ENCODE measurements at regions not wholly inside any gene's neighbourhood (a gene's known extent, or its start where the extent isn't known, plus 50 kb on each side); places are given as distances from the start of the nearest gene placed in this dataset.
A peak's percentile ranks its signal among the peaks of the same experiment; 100 is the strongest.

DNA sequence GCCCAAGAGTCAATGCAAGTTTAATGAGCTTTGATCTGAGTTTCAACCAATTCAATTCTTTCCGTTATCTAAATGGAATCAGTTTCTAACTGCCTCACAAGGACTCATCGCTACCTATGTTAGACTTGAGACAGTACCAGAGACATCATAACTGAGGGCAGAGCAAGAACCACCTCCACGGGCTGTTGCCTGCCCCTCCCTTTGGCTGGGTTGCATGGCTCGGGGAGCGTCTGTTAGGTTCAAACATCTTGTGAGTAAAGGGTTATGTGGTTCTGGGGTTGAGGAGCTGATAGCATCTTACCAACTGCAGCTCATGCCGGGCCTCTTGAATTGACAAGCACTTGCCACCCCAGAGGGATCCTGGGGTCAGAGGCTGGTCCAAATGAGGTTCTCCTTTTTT is 457.9 kb downstream of the ENC1 start:
- Histone ChIP-seq H3K4me1 (ENCODE audit: control insufficient read depth, insufficient read depth, low read length) (peaks cover 15% of the 10 kb centered on the region), H3K4me3 (ENCODE audit: low read depth, low read length) (no peak overlapping the region), H3K36me3 (ENCODE audit: control insufficient read depth in 2 of 2, insufficient read depth in 1 of 2, low read length in 2 of 2) (no peaks in the 10 kb centered on the region), H3K27ac (ENCODE audit: extremely low read depth, low read depth, low read length) (no peak overlapping the region), H3K9me3 (ENCODE audit: control insufficient read depth, insufficient read depth, low read depth, low read length) (no peaks in the 10 kb centered on the region)
- TF ChIP-seq ZNF169 (tag by site-specific recombination; IDR thresholded peaks at IDR 0.05) (no peak), ZNF302 (tag by site-specific recombination; IDR thresholded peaks at IDR 0.05; ENCODE audit: low read depth) (no peak), MEIS1 (CRISPR knock-in tag; IDR thresholded peaks at IDR 0.05; ENCODE audit: borderline replicate concordance) (no peak), SCRT2 (tag by site-specific recombination; IDR thresholded peaks at IDR 0.05) (no peak), ZNF37A (tag by site-specific recombination; IDR thresholded peaks at IDR 0.05) (no peak), ZNF341 (tag by site-specific recombination; IDR thresholded peaks at IDR 0.05; ENCODE audit: low read depth) (0 out of 2 replicates have a peak, but pooled peaks have one; percentile 31), ZNF791 (tag by site-specific recombination; IDR thresholded peaks at IDR 0.05) (no peak), ZNF664 (tag by site-specific recombination; IDR thresholded peaks at IDR 0.05) (no peak), ZNF366 (tag by site-specific recombination; conservative IDR thresholded peaks at IDR 0.05) (no peak), ZNF549 (tag by site-specific recombination; IDR thresholded peaks at IDR 0.05) (no peak)
- TF ChIP-seq, protein P1, sequence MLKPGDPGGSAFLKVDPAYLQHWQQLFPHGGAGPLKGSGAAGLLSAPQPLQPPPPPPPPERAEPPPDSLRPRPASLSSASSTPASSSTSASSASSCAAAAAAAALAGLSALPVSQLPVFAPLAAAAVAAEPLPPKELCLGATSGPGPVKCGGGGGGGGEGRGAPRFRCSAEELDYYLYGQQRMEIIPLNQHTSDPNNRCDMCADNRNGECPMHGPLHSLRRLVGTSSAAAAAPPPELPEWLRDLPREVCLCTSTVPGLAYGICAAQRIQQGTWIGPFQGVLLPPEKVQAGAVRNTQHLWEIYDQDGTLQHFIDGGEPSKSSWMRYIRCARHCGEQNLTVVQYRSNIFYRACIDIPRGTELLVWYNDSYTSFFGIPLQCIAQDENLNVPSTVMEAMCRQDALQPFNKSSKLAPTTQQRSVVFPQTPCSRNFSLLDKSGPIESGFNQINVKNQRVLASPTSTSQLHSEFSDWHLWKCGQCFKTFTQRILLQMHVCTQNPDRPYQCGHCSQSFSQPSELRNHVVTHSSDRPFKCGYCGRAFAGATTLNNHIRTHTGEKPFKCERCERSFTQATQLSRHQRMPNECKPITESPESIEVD (tag by site-specific recombination; IDR thresholded peaks at IDR 0.05) = 0 out of 2 replicates have a peak, but pooled peaks have one; percentile 0
- TF ChIP-seq, protein P2, sequence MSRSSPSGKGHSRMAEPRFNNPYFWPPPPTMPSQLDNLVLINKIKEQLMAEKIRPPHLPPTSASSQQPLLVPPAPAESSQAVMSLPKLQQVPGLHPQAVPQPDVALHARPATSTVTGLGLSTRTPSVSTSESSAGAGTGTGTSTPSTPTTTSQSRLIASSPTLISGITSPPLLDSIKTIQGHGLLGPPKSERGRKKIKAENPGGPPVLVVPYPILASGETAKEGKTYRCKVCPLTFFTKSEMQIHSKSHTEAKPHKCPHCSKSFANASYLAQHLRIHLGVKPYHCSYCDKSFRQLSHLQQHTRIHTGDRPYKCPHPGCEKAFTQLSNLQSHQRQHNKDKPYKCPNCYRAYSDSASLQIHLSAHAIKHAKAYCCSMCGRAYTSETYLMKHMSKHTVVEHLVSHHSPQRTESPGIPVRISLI (tag by site-specific recombination; IDR thresholded peaks at IDR 0.05) = 0 out of 2 replicates have a peak, but pooled peaks have one; percentile 22
- ChIA-PET POLR2A (interaction anchor here (0.6 kb wide), 2 partner anchors 61 to 143 kb away, joined by 3 to 4 read pairs; no protein-coding TSS in a partner anchor), CTCF (interaction anchor here (1.6 kb wide), 1 partner anchor 29 kb away, joined by 4 read pairs; no protein-coding TSS in a partner anchor)

DNA sequence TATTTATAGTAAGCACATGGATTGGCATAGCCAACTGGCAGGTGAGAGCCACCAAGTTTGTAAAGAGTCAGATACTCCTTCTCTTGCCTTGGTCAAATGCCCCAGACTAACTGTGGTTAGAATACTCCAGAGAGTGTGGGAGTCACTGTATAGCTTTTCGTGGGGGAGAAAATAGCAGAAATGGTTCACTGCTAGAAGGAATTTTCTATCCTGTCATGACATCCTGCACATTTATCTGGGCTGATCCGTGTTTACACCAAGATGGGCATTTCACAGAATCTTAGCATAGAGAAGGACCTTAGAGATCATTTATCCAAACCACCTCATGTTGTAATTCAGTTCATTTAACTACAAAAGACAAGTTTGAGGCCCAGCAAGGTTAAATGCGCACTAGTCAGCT is 460.8 kb downstream of the ENC1 start:
- H3K27ac ChIP-seq (ENCODE audit: extremely low read depth, low read depth, low read length) = no peak overlapping the region
- H3K4me3 ChIP-seq (ENCODE audit: low read depth, low read length) = no peak overlapping the region
- no peaks in the 10 kb centered on the region for H3K9me3 ChIP-seq (ENCODE audit: control insufficient read depth, insufficient read depth, low read depth, low read length)
- H3K36me3 ChIP-seq (ENCODE audit: control insufficient read depth in 2 of 2, insufficient read depth in 1 of 2, low read length in 2 of 2) = no peaks in the 10 kb centered on the region
- CTCF ChIA-PET = interaction anchor here (0.7 to 1.6 kb wide), 2 partner anchors 9 to 434 kb away, joined by 3 to 4 read pairs; no protein-coding TSS in a partner anchor
- POLR2A ChIA-PET = interaction anchor here (1.0 kb wide), 1 partner anchor 461 kb away, joined by 4 read pairs; the partner anchor contains the start of gene ENC1
- peaks cover 15% of the 10 kb centered on the region for H3K4me1 ChIP-seq (ENCODE audit: control insufficient read depth, insufficient read depth, low read length)
- TF ChIP-seq, protein P3, sequence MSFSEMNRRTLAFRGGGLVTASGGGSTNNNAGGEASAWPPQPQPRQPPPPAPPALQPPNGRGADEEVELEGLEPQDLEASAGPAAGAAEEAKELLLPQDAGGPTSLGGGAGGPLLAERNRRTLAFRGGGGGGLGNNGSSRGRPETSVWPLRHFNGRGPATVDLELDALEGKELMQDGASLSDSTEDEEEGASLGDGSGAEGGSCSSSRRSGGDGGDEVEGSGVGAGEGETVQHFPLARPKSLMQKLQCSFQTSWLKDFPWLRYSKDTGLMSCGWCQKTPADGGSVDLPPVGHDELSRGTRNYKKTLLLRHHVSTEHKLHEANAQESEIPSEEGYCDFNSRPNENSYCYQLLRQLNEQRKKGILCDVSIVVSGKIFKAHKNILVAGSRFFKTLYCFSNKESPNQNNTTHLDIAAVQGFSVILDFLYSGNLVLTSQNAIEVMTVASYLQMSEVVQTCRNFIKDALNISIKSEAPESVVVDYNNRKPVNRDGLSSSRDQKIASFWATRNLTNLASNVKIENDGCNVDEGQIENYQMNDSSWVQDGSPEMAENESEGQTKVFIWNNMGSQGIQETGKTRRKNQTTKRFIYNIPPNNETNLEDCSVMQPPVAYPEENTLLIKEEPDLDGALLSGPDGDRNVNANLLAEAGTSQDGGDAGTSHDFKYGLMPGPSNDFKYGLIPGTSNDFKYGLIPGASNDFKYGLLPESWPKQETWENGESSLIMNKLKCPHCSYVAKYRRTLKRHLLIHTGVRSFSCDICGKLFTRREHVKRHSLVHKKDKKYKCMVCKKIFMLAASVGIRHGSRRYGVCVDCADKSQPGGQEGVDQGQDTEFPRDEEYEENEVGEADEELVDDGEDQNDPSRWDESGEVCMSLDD (tag by site-specific recombination; IDR thresholded peaks at IDR 0.05) = no peak
- TF ChIP-seq SP3 (tag by site-specific recombination; IDR thresholded peaks at IDR 0.05) (no peak), ZNF266 (tag by site-specific recombination; IDR thresholded peaks at IDR 0.05; ENCODE audit: low read depth) (no peak), SALL2 (tag by site-specific recombination; IDR thresholded peaks at IDR 0.05; ENCODE audit: borderline replicate concordance) (no peak), ZNF510 (tag by site-specific recombination; IDR thresholded peaks at IDR 0.05; ENCODE audit: insufficient replicate concordance) (no peak), ZNF112 (tag by site-specific recombination; IDR thresholded peaks at IDR 0.05) (no peak), ZNF24 (tag by site-specific recombination; IDR thresholded peaks at IDR 0.05) (no peak), SP7 (tag by site-specific recombination; IDR thresholded peaks at IDR 0.05) (no peak), ZNF664 (tag by site-specific recombination; IDR thresholded peaks at IDR 0.05) (no peak)
- TF ChIP-seq, protein P4, sequence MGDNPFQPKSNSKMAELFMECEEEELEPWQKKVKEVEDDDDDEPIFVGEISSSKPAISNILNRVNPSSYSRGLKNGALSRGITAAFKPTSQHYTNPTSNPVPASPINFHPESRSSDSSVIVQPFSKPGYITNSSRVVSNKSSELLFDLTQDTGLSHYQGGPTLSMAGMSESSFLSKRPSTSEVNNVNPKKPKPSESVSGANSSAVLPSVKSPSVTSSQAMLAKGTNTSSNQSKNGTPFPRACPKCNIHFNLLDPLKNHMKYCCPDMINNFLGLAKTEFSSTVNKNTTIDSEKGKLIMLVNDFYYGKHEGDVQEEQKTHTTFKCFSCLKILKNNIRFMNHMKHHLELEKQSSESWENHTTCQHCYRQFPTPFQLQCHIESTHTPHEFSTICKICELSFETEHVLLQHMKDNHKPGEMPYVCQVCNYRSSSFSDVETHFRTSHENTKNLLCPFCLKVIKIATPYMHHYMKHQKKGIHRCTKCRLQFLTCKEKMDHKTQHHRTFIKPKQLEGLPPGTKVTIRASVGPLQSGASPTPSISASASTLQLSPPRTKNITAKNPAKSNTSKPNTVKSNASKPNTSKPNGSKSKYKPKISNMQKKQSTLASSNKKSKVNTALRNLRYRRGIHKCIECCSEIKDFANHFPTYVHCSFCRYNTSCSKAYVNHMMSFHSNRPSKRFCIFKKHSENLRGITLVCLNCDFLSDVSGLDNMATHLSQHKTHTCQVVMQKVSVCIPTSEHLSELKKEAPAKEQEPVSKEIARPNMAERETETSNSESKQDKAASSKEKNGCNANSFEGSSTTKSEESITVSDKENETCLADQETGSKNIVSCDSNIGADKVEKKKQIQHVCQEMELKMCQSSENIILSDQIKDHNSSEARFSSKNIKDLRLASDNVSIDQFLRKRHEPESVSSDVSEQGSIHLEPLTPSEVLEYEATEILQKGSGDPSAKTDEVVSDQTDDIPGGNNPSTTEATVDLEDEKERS (tag by site-specific recombination; IDR thresholded peaks at IDR 0.05) = no peak
- TF ChIP-seq, protein P5, sequence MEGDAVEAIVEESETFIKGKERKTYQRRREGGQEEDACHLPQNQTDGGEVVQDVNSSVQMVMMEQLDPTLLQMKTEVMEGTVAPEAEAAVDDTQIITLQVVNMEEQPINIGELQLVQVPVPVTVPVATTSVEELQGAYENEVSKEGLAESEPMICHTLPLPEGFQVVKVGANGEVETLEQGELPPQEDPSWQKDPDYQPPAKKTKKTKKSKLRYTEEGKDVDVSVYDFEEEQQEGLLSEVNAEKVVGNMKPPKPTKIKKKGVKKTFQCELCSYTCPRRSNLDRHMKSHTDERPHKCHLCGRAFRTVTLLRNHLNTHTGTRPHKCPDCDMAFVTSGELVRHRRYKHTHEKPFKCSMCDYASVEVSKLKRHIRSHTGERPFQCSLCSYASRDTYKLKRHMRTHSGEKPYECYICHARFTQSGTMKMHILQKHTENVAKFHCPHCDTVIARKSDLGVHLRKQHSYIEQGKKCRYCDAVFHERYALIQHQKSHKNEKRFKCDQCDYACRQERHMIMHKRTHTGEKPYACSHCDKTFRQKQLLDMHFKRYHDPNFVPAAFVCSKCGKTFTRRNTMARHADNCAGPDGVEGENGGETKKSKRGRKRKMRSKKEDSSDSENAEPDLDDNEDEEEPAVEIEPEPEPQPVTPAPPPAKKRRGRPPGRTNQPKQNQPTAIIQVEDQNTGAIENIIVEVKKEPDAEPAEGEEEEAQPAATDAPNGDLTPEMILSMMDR (tag by site-specific recombination; IDR thresholded peaks at IDR 0.05) = no peak
- TF ChIP-seq, protein P6, sequence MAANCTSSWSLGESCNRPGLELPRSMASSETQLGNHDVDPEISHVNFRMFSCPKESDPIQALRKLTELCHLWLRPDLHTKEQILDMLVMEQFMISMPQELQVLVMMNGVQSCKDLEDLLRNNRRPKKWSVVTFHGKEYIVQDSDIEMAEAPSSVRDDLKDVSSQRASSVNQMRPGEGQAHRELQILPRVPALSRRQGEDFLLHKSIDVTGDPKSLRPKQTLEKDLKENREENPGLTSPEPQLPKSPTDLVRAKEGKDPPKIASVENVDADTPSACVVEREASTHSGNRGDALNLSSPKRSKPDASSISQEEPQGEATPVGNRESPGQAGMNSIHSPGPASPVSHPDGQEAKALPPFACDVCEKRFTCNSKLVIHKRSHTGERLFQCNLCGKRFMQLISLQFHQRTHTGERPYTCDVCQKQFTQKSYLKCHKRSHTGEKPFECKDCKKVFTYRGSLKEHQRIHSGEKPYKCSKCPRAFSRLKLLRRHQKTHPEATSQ (tag by site-specific recombination; IDR thresholded peaks at IDR 0.05) = no peak

Data from HEK293 (cell line).